GM18498 (cell line): ENCODE measurements at regions not wholly inside any gene's neighbourhood (a gene's known extent, or its start where the extent isn't known, plus 50 kb on each side); places are given as distances from the start of the nearest gene placed in this dataset.
"Not testable (repeated sequence)": the region's sequence is repeated elsewhere in the genome, so short reads cannot be mapped to it uniquely, and the experiment has no call there.

Source experiments
- ATAC-seq: cut with Tn5 transposase; IDR thresholded peaks from one replicate; pipeline ENCODE4 v1.9.1; 2021; ENCODE audit warnings: mild to moderate bottlenecking, moderate library complexity; ENCODE audit not compliant: unreplicated experiment

DNA sequence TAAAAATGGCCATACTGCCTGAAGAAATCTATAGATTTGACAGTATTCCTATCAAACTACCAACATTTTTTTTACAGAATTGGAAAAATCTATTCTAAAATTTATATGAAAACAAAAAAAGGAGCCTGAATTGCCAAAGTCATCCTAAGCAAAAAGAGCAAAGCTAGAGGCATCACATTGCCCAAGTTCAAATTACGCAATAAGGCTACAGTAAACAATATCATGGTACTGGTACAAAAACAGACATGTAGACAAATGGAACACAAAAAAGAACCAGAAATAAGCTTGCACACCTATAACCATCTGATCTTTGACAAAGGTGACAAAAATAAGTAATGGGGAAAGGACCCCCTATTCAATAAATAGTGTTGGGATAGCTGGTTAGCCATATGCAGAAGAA lies 50.2 kb upstream of the THSD7B start:
- ATAC-seq, result no peak

GRCh38 chr2:136714452-136714951 lies 50.8 kb upstream of the THSD7B start:
- no peak for ATAC-seq

DNA sequence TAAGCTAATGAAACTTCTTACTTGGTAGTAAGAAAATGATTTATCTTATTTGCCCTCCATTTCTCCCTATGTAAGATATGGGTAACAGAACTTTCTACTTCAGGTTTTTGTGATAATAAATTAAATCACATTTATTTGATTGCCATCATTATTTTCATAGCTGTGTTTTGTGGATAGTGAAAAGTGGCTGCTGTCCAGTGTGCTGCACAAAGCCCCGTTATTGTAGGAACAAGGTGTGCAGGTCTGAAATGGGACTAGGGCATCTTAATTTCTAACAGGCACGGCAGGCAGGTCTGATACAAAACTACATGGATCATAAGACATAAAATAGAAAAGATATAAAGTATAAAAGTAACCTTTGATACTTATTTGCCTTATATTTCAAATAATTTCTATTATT lies 51.6 kb upstream of the THSD7B start:
- no peak for ATAC-seq

- ATAC-seq, result no peak
These were observed 60.0 kb upstream of the THSD7B start for GRCh38 chr2:136705336-136705735.

GRCh38 chr2:136703214-136703613 lies 62.1 kb upstream of the THSD7B start:
- ATAC-seq, result no peak

DNA sequence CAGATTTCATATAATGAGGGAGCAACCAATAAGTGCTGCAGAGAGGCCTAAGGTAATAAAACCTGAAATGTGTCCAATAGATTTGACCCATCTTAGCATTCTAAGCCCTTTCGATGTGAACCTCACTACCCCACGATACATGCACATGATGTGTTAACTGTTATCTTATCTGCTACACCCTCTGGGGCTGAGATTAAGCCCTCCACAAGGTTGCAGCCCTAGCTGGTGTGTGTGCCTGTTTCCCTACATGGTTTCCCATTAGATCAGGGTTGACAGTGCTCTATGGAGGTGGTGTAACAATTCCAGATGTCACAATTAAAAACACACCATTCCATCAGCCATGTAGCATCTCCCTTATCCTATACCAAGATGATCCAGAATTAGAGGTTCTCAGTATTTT lies 68.9 kb upstream of the THSD7B start:
- no peak for ATAC-seq

GRCh38 chr2:136693966-136694365 lies 71.4 kb upstream of the THSD7B start:
- no peak for ATAC-seq

DNA sequence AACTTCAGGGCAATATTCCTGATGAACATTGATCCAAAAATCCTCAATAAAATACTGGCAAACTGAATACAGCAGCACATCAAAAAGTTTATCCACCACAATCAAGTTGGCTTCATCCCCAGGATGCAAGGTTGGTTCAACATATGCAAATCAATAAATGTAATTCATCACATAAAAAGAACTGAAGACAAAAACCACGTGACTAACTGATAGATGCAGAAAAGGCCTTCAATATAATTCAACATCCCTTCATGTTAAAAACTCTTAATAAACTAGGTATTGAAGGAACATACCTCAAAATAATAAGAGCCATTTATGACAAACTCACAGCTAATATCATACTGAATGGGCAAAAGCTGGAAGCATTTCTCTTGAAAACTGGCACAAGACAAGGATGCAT lies 85.3 kb upstream of the THSD7B start:
- not testable (repeated sequence) for ATAC-seq

DNA sequence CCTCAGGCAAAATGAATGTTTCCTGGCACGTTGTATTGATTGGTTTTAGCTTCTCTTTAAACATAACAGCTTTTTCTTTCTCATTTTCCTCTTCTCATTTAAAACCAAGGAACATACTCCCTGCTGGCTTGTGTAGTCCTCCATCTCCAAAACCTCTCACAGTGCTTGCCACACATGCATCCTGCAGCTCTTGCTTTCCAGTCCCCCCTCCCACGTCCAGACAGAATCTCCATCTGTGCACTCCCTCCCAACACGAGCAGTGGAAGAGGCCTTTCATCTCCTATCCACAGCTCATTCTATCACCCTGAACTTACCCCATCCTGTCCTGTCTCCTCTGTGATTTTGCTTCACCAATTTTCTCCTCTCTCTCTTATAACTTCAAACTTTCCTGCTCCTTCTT lies 99.6 kb upstream of the THSD7B start:
- ATAC-seq, result no peak

DNA sequence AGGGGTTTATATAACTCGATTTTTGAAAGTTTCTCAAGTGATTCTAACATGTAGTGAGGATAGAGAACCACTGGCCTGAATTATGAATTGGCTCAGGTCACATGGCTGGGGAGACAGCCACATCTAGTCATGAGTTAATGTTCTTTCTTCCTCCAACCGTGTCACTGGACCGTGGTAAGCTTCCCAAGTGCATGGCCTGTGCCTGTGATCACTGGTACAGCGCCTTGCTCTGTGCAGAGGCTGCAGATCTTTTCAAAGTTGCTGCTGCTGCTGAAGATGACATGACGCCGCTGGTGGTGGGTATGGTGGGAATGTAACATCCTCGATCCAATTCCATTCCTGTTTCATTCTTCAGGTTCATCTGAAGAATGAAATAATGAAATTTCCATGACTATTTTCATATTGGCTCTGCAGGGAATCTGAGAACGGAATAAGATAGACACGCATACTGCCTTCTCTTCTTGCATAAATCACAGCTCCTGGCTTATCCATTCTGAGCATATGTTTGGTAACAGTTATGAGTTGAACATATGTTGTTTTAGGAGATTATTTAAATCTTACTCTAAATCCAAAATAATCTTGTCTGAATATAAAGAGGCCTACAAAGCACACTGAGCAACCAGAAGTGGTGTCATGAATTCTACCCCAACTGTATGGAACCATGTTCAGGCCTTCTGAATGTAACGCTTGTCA lies 100.5 kb upstream of the THSD7B start:
- no peak for ATAC-seq

GRCh38 chr2:136658201-136658600 lies 107.1 kb upstream of the THSD7B start:
- no peak for ATAC-seq

DNA sequence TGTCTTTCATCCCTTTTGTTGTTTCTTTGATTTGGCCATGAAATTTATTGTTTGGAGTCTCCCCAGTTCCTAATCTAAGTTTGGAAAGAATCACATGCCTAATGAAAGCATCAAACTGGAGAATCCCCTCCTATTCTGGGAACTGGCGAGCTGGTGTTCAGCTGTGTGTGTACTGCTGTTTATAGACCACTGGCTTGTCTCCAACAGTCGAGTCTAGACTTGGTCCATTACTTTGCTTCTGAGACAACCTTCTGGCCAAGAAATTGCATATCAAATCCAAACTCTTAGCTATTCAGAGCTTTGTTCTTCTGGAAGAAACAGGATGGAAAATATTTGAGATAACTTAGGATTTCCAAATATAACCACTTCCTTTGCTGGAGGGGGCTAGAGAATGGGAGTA lies 111.5 kb upstream of the THSD7B start:
- no peak for ATAC-seq

- no peak for ATAC-seq
These were observed 113.8 kb upstream of the THSD7B start for GRCh38 chr2:136651456-136652010.

DNA sequence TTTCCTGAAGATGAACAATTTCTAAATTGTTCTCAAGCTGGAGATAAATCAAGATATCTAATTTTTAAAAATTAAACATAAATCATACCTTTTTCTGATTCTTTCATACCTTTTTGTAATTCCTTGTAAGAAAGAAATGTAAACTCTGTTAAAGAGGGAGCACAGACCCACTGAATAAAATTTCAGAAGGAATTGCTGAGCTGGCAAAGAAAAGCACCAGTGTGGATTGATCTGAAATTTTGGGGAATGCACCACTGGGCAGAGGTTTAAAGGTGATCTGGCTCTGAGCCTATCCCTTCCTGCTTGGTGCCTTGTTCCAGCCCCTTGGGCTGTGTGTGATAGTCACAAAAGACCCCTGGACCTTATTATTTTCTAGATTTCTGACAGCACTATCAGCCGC lies 118.3 kb upstream of the THSD7B start:
- no peak for ATAC-seq

GRCh38 chr2:136645236-136645828 lies 120.0 kb upstream of the THSD7B start:
- ATAC-seq, result no peak

DNA sequence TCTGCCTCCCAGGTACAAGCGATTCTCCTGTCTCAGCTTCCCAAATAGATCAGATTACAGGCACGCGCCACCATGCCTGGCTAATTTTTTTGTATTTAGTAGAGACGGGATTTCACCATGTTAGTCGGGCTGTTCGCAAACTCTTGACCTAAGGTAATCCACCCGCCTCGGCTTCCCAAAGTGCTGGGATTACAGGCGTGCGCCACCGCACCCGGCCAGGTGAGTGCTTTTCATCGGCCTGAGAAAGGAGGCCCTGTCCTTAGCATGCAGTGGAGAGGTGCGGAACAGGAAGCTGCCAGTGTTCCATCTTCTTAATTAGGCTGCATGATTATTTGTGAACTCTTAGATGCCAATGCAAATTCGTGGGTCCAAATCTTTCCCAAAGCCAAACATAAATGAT lies 125.7 kb upstream of the THSD7B start:
- no peak for ATAC-seq

DNA sequence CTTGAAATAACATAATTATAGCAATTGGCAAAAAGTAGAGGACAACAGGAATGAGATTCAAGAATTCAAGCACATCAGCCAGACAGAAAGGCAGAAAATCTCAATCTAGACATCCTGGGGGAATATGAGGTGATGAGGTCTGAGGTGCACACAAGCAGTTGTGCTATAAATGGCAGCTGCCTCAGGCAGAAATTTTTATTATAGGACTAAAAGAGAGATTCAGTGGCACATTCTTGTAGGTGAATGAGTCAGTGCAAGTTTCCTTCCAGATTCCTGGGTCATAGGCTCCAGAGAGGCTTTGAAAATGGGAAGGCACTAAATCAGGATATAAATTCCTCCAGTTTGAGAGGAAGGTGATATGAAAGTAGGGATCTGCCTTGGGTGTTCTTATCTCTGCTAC lies 127.2 kb upstream of the THSD7B start:
- ATAC-seq, result no peak

- ATAC-seq, result no peak
These were observed 127.9 kb upstream of the THSD7B start for GRCh38 chr2:136637402-136637801.

- ATAC-seq, result no peak
These were observed 136.9 kb upstream of the THSD7B start for GRCh38 chr2:136628490-136628889.

DNA sequence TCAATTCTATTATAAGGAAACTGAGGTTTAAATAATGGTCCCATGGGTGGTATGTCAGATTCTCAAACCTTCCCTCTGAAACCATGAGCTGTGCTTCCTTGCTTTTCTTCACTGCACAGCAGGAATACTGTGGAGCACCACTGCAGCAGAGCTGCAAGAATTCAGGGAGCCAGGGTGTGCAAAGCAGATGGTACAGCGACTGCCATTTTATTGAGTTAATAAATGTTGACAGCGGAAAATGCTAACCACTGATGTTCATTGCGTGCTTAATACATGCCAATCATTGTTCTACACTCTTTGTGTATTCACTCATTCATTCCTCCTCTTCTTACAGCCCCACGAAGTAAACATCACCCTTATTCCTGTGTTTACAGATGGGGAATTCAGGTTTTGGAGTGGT lies 152.2 kb upstream of the THSD7B start:
- no peak for ATAC-seq

DNA sequence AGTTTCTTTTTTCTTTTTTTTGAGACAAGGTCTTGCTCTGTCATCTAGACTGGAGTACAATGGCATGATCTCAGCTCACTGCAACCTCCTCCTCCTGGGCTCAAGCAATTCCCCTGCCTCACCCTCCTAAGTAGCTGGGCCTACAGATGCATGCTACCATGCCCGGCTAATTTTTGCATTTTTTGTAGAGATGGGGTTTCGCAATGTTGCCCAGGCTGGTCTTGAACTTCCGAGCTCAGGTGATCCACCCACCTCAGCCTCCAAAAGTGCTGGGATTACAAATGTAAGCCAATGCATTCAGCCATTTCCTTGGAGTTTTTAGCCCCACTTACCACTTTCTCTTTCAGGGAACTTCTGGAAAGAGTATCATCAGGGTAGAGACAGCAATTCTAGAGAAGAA lies 153.3 kb upstream of the THSD7B start:
- no peak for ATAC-seq

GRCh38 chr2:136611451-136611850 lies 153.9 kb upstream of the THSD7B start:
- no peak for ATAC-seq
